VCaP (cell line): ENCODE measurements at regions not wholly inside any gene's neighbourhood (a gene's known extent, or its start where the extent isn't known, plus 50 kb on each side); places are given as distances from the start of the nearest gene placed in this dataset.

Source experiments
- H3K27ac ChIP-seq: fragments of 450-650 bp; 2 replicates; pipeline ENCODE4 v1.5.1; 2017
- CTCF ChIP-seq: fragments of 450-650 bp; conservative IDR thresholded peaks from 2 replicates; pipeline ENCODE4 v1.5.1; 2017; ENCODE audit warnings: mild to moderate bottlenecking, moderate library complexity

DNA sequence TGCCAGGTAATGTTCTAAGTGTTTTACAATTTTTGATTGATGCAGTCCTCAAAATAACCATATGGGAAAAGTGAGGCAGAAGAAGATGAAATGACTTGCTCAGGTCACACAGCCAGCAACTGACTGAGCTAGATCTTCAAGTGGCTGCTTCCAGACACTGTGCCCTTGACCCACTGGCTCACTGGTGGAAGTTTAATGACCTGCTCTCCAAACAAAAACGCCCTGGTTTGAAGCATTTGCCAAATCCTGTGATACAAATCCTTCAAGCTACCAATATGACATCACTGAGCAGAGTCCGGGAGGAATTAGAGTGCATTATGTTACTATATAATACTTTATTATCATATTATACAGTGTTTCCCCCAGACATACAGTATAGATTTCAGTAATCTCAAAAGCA lies 459.4 kb downstream of the GADD45G start:
- H3K27ac ChIP-seq, result peak overlapping the region; percentile 29
- no peak; the same call in 1 of the 2 replicates for TF ChIP-seq CTCF

DNA sequence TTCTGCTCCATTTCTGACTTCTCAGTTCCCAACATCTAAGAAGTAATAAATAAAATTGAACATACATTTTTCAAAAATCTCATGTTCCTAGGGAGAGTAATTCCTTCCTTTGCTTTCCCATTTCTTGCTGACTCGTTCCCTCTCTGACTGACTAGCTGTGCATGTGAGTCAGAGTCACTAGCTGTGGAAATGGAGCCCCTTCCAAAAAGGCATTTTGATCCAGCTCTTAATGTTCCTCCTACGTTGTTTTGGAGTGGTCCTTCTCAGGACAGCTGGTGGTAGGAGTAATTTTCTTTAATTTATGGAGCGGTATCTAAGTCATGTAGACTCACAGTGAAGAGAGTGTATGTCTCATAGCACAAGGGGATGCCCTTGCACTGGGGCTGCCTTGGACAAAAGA lies 460.2 kb downstream of the GADD45G start:
- TF ChIP-seq CTCF, result no peak
- H3K27ac ChIP-seq, result peak overlapping the region; percentile 29

- H3K27ac ChIP-seq, result no peak overlapping the region
- TF ChIP-seq CTCF, result no peak
These were observed 461.0 kb downstream of the GADD45G start for GRCh38 chr9:90065851-90066250.

GRCh38 chr9:90069085-90069484 lies 464.3 kb downstream of the GADD45G start:
- TF ChIP-seq CTCF, result no peak
- no peak overlapping the region for H3K27ac ChIP-seq

DNA sequence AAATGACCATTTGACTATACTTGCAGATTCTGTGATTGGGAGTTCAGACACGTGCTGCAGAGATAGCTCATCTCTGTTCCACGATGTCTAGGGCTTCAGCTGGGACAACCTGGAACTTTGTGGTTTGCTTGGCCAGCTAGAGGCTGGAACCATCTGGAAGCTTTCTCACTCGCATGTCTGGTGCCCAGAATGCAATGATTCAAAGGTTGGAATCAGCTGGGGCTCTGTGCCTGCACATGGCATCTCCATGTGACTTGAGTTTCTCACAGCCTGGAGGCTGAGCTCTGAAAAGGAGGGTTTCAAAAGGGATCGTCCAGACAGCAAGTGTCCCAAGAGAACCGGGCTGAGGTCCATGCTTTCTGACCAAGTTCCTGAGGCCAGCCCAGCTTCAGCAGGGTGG lies 465.2 kb downstream of the GADD45G start:
- TF ChIP-seq CTCF, result no peak

GRCh38 chr9:90070469-90070868 lies 465.7 kb downstream of the GADD45G start:
- TF ChIP-seq CTCF, result no peak
- H3K27ac ChIP-seq, result no peak overlapping the region

More for the DNA sequence above, 465.2 kb downstream of the GADD45G start:
- H3K27ac ChIP-seq, result no peak overlapping the region

DNA sequence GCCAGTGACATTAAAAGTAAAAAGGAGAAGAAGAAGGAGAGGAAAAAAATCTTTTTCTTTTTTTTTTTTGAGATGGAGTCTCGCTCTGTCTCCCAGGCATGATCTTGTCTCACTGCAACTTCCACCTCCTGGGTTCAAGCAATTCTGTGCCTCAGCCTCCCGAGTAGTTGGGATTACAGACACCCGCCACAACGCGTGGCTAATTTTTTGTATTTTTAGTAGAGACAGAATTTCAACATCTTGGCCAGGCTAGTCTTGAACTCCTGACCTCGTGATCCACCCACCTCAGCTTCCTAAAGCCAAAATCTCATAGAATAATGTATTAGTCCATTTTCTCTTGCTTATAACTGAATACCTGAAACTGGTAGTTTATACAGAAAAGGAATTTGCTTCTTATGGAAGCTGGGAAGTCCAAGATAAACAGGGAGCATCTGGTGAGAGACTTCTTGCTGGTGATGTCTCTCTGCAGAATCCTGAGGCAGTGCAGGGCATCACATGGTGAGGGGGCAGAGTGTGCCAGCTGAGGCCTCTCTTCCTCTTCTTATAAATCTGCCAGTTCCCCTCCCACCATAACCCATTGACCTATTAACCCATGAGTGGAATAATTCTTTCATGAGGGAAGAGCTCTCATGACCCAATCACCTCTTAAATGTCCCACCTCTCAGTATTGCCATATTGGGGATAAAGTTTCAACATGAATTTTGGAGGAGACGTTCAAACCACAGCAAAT lies 466.3 kb downstream of the GADD45G start:
- no peak overlapping the region for H3K27ac ChIP-seq
- no peak for TF ChIP-seq CTCF
